ENCODE measurements at regions not wholly inside any gene's neighbourhood (a gene's known extent, or its start where the extent isn't known, plus 50 kb on each side); places are given as distances from the start of the nearest gene placed in this dataset.

DNA sequence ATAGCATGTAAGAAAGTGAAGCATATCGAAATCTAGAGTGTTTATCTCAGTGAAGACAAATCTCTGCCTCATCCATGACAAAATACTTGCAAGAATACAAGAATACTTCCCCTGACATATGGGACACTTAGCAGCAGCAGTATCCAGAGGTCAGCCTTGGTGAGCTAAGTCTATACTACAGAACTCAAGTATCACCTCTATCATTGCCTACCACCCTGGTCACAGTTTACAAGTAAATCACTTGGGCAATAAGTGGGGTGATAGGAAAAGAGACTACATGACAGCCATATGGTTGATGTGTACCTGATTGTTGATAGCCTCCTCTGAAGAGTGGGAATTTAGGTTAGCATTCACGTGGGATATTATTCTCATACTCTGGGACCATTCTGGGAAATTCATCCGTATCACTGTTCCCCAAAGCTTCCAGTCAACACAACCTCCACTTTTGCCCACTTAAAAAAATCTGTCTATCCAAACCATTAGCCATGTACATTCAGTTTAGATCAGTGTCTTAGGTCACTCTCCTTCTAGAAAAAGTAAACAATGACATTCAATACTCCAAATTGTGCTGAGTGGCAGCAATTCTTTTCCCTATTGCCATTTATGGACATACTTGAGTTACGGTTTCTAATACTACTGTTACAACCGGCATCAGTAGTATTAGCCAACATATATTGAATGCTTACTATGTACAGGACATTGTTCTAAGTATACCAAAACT, 118.2 kb upstream of the PRSS16 start:
- no peak for TF ChIP-seq FOXM1 (IDR thresholded peaks at IDR 0.05; ENCODE audit: borderline replicate concordance)
- no peak for TF ChIP-seq BHLHE40 (IDR thresholded peaks at IDR 0.05; ENCODE audit: borderline replicate concordance)
- TF ChIP-seq, protein P1, sequence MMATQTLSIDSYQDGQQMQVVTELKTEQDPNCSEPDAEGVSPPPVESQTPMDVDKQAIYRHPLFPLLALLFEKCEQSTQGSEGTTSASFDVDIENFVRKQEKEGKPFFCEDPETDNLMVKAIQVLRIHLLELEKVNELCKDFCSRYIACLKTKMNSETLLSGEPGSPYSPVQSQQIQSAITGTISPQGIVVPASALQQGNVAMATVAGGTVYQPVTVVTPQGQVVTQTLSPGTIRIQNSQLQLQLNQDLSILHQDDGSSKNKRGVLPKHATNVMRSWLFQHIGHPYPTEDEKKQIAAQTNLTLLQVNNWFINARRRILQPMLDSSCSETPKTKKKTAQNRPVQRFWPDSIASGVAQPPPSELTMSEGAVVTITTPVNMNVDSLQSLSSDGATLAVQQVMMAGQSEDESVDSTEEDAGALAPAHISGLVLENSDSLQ (IDR thresholded peaks at IDR 0.05) = peak; percentile 91
- TF ChIP-seq SUZ12 (IDR thresholded peaks at IDR 0.05) = no peak
- TF ChIP-seq HDGF (IDR thresholded peaks at IDR 0.05; ENCODE audit: borderline replicate concordance) = no peak
- no peak for TF ChIP-seq SP1 (IDR thresholded peaks at IDR 0.05)
- no peak for TF ChIP-seq LEF1 (IDR thresholded peaks at IDR 0.05; ENCODE audit: borderline replicate concordance)
- no peak for TF ChIP-seq ELF4 (IDR thresholded peaks at IDR 0.05)
- TF ChIP-seq FOXA1 (IDR thresholded peaks at IDR 0.05) = 0 out of 2 replicates have a peak, but pooled peaks have one; percentile 38
- TF ChIP-seq ARNT (IDR thresholded peaks at IDR 0.05) = peak; percentile 22; the same call in 1 of the 2 replicates
- peak; percentile 77 for TF ChIP-seq FOXK2 (IDR thresholded peaks at IDR 0.05)
- TF ChIP-seq TARDBP (IDR thresholded peaks at IDR 0.05) = no peak
